CD14-positive monocyte (primary cell): ENCODE measurements at regions not wholly inside any gene's neighbourhood (a gene's known extent, or its start where the extent isn't known, plus 50 kb on each side); places are given as distances from the start of the nearest gene placed in this dataset.

Experiments used
- DNase-seq, 3 donors: peaks; one replicate each; pipeline ENCODE4 v3.0.0-alpha.2; 2011 to 2022
- H2AFZ ChIP-seq: 2 replicates; pipeline ENCODE4 v1.6.0; 2012; ENCODE audit warnings: mild to moderate bottlenecking, low read depth, low read length, inconsistent platforms; ENCODE audit not compliant: insufficient read depth, poor library complexity, severe bottlenecking
- H3K27ac ChIP-seq, 2 donors: 1 replicate in 1 of 2; 2 replicates in 1 of 2; pipeline ENCODE4 v1.5.1; 2012 to 2013; ENCODE audit warnings: low read length in 2 of 2, control low read depth in 1 of 2, inconsistent platforms in 1 of 2, low read depth in 1 of 2, mild to moderate bottlenecking in 1 of 2
- H3K27me3 ChIP-seq, 2 donors: one replicate each; pipeline versions ENCODE4 v1.6.0 to v1.6.1; 2011 to 2013; ENCODE audit warnings: low read length in 2 of 2; ENCODE audit not compliant: control insufficient read depth in 2 of 2, insufficient read depth in 2 of 2
- H3K36me3 ChIP-seq, 2 donors: replicated peaks in 1 of 2; 1 replicate in 1 of 2; 2 replicates in 1 of 2; pipeline versions ENCODE4 v1.5.1 to v1.6.1; 2012 to 2013; ENCODE audit warnings: low read length in 2 of 2, control low read depth in 1 of 2, inconsistent platforms in 1 of 2, mild to moderate bottlenecking in 1 of 2; ENCODE audit not compliant: insufficient read depth in 2 of 2, control insufficient read depth in 1 of 2
- H3K4me1 ChIP-seq, 2 donors: 1 replicate in 1 of 2; 2 replicates in 1 of 2; pipeline versions ENCODE4 v1.5.1 to v1.6.1; 2012 to 2013; ENCODE audit warnings: low read length in 2 of 2, control low read depth in 1 of 2, inconsistent platforms in 1 of 2, mild to moderate bottlenecking in 1 of 2, moderate library complexity in 1 of 2; ENCODE audit not compliant: insufficient read depth in 2 of 2, control insufficient read depth in 1 of 2
- H3K4me2 ChIP-seq: replicated peaks from 2 replicates; pipeline ENCODE3; 2012; ENCODE audit warnings: low read length, moderate library complexity, mild to moderate bottlenecking; ENCODE audit not compliant: poor library complexity, severe bottlenecking; ENCODE audit errors: extremely low read depth
- H3K4me3 ChIP-seq, 3 experiments: fragments of 200-600 bp in 1 of 3; sonication (generic) in 1 of 3; replicated peaks in 1 of 3; 1 replicate in 2 of 3; 2 replicates in 1 of 3; pipeline ENCODE4 v1.5.1; 2011 to 2013; ENCODE audit warnings: low read length in 3 of 3, mild to moderate bottlenecking in 3 of 3, control low read depth in 2 of 3, low read depth in 2 of 3, inconsistent platforms in 1 of 3, moderate library complexity in 1 of 3
- H3K79me2 ChIP-seq: 2 replicates; pipeline ENCODE4 v1.6.0; 2012; ENCODE audit warnings: mild to moderate bottlenecking, control low read depth, inconsistent platforms, low read length, moderate library complexity; ENCODE audit not compliant: insufficient read depth
- H3K9ac ChIP-seq: 2 replicates; pipeline ENCODE4 v1.6.0; 2017; ENCODE audit warnings: low read length, mild to moderate bottlenecking; ENCODE audit not compliant: insufficient read depth, poor library complexity, severe bottlenecking
- H3K9me3 ChIP-seq, 2 donors: replicated peaks in 1 of 2; 1 replicate in 1 of 2; 2 replicates in 1 of 2; pipeline versions ENCODE4 v1.5.1 to v1.6.1; 2012 to 2013; ENCODE audit warnings: low read length in 2 of 2, control low read depth in 1 of 2; ENCODE audit not compliant: control insufficient read depth in 1 of 2, insufficient read depth in 1 of 2
- H4K20me1 ChIP-seq: 2 replicates; pipeline ENCODE4 v1.6.0; 2012; ENCODE audit warnings: mild to moderate bottlenecking, low read length, control low read depth, moderate library complexity; ENCODE audit not compliant: insufficient read depth
- H3K27ac Mint-ChIP-seq, 7 donors: one replicate each; pipeline ENCODE4 v1.8.0; 2020; ENCODE audit warnings: mild to moderate bottlenecking in 7 of 7, mixed read lengths in 7 of 7, moderate library complexity in 6 of 7, inconsistent platforms in 2 of 7
- H3K27me3 Mint-ChIP-seq, 3 donors: one replicate each; pipeline ENCODE4 v1.8.0; 2021 to 2022; ENCODE audit warnings: low read depth in 3 of 3, mild to moderate bottlenecking in 3 of 3, mixed read lengths in 3 of 3, moderate library complexity in 3 of 3, inconsistent platforms in 1 of 3
- H3K36me3 Mint-ChIP-seq, 2 donors: one replicate each; pipeline ENCODE4 v1.8.0; 2020; ENCODE audit warnings: mixed read lengths in 2 of 2, inconsistent platforms in 1 of 2, mild to moderate bottlenecking in 1 of 2
- H3K4me1 Mint-ChIP-seq: one replicate; pipeline ENCODE4 v1.8.0; 2020; ENCODE audit warnings: mild to moderate bottlenecking, mixed read lengths
- H3K4me3 Mint-ChIP-seq, 2 donors: one replicate each; pipeline ENCODE4 v1.8.0; 2020; ENCODE audit warnings: mild to moderate bottlenecking in 2 of 2, mixed read lengths in 2 of 2, moderate library complexity in 1 of 2
- H3K9me3 Mint-ChIP-seq, 7 donors: one replicate each; pipeline ENCODE4 v1.8.0; 2020 to 2022; ENCODE audit warnings: mixed read lengths in 7 of 7, mild to moderate bottlenecking in 6 of 7, moderate library complexity in 6 of 7, inconsistent platforms in 2 of 7
- WGBS: methylation state at CpG from one replicate; pipeline ENCODE4 v1.1.5; 2013; ENCODE audit warnings: missing lambda C conversion rate; ENCODE audit not compliant: insufficient coverage; 5-methylcytosine and 5-hydroxymethylcytosine counted together
- intact Hi-C, 2 donors: fragments of 100-400 bp; cut with micrococcal nuclease; formaldehyde crosslinking; loops; one replicate each; pipeline versions ENCODE4 v1.15.0 to v1.15.1; 2023
- TF ChIP-seq, protein P1 (sequence below): fragments of 200-600 bp; IDR thresholded peaks from one replicate; pipeline ENCODE4 v1.8.0; 2022; ENCODE audit warnings: antibody characterized with exemption, mild to moderate bottlenecking

DNA sequence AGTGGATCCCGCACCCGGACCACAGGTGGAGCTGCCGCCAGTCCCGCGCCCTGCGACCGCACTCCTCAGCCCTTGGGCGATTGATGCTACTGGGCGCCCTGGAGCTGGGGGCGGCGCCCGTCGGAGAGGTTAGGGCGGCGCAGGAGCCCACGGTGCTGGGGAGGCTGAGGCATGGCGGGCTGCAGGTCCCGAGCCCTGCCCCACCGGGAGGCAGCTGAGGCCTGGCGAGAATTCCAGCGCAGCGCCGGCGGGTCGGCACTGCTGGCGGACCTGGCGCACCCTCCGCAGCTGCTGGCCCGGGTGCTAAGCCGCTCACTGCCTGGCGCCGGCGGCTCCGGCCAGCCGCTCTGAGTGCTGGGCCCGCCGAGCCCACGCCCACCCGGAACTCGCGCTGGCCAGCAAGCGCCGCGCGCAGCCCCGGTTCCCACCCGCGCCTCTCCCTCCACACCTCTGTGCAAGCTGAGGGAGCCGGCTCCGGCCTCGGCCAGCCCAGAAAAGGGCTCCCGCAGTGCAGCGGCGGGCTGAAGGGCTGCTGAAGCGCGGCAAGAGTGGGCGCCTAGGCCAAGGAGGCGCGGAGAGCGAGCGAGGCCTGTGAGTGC lies 1256.5 kb downstream of the STIM2 start:
- Histone ChIP-seq H3K79me2 (no peaks in the 10 kb centered on the region), H3K27me3 (no peaks in the 10 kb centered on the region), H3K4me1 (no peaks in the 10 kb centered on the region), H3K27ac (no peak overlapping the region), H2AFZ (no peak overlapping the region), H3K36me3 (no peaks in the 10 kb centered on the region), H4K20me1 (no peaks in the 10 kb centered on the region), H3K9me3 (peaks cover 0 to 32% of the 10 kb centered on the region in 2 donors), H3K9ac (no peak overlapping the region), H3K4me3 (no peak overlapping the region), H3K4me2 (no peak overlapping the region)
- no peaks in the 10 kb centered on the region for H3K36me3 Mint-ChIP-seq
- peaks cover 2 to 21% (median 13%) of the 10 kb centered on the region in 7 donors for H3K9me3 Mint-ChIP-seq
- H3K4me3 Mint-ChIP-seq = no peak overlapping the region
- no peak for DNase-seq
- 95% methylated on average over 46 of the region's 61 CpGs for WGBS
- H3K27ac Mint-ChIP-seq = no peak overlapping the region
- peaks cover 0 to 4% (median 3%) of the 10 kb centered on the region in 3 donors for H3K27me3 Mint-ChIP-seq
- intact Hi-C loops = no loop called here
- H3K4me1 Mint-ChIP-seq = no peaks in the 10 kb centered on the region
- TF ChIP-seq, protein P1, sequence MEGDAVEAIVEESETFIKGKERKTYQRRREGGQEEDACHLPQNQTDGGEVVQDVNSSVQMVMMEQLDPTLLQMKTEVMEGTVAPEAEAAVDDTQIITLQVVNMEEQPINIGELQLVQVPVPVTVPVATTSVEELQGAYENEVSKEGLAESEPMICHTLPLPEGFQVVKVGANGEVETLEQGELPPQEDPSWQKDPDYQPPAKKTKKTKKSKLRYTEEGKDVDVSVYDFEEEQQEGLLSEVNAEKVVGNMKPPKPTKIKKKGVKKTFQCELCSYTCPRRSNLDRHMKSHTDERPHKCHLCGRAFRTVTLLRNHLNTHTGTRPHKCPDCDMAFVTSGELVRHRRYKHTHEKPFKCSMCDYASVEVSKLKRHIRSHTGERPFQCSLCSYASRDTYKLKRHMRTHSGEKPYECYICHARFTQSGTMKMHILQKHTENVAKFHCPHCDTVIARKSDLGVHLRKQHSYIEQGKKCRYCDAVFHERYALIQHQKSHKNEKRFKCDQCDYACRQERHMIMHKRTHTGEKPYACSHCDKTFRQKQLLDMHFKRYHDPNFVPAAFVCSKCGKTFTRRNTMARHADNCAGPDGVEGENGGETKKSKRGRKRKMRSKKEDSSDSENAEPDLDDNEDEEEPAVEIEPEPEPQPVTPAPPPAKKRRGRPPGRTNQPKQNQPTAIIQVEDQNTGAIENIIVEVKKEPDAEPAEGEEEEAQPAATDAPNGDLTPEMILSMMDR = no peak

DNA sequence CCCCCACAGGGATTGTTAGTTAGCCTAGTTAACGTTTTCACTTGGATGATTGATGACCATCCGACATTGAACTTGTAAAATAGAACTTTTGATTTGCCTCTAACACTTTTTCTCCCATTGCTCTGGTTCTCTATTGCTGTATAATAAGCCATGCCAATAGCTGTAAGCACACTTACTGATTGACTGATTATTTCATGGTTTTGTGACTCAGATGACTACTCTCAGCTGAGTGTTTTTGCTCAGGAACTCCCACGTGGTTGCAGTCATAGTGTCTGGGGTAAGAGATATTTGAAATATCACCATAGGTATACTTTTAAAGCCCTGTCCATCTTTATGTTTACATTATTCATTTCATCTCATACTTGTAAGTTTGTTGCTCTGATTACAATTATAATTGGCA lies 1285.5 kb downstream of the STIM2 start:
- H3K4me3 ChIP-seq = no peak overlapping the region
- no peaks in the 10 kb centered on the region for H3K36me3 ChIP-seq
- no peaks in the 10 kb centered on the region for H3K79me2 ChIP-seq
- Mint-ChIP-seq H3K9me3 (peaks cover 0 to 5% (median 2%) of the 10 kb centered on the region in 7 donors), H3K27me3 (no peaks in the 10 kb centered on the region), H3K36me3 (no peaks in the 10 kb centered on the region), H3K4me3 (no peak overlapping the region), H3K4me1 (no peaks in the 10 kb centered on the region), H3K27ac (no peak overlapping the region)
- H2AFZ ChIP-seq = no peak overlapping the region
- no peaks in the 10 kb centered on the region for H3K27me3 ChIP-seq
- no peak overlapping the region for H3K4me2 ChIP-seq
- TF ChIP-seq, protein P1 = no peak
- no CpG with 5 or more reads among the region's 3 CpGs for WGBS
- intact Hi-C loops = no loop called here
- DNase-seq = no peak
- no peak overlapping the region for H3K27ac ChIP-seq
- peaks cover 0 to 3% of the 10 kb centered on the region in 2 donors for H3K9me3 ChIP-seq
- no peaks in the 10 kb centered on the region for H3K4me1 ChIP-seq
- H3K9ac ChIP-seq = no peak overlapping the region
- no peaks in the 10 kb centered on the region for H4K20me1 ChIP-seq
